ENCODE measurements at regions not wholly inside any gene's neighbourhood (a gene's known extent, or its start where the extent isn't known, plus 50 kb on each side); places are given as distances from the start of the nearest gene placed in this dataset.

GRCh38 chr5:114097570-114097969 lies 264.3 kb upstream of the KCNN2 start:
- no peaks in the 10 kb centered on the region for H3K36me3 ChIP-seq
- peaks cover 5 to 7% of the 10 kb centered on the region in 2 donors for H3K9me3 ChIP-seq
- intact Hi-C loops (cut with DNase I; ENCODE audit: low total_unique reads), result no loop called here
- no peak for TF ChIP-seq CTCF (IDR thresholded peaks at IDR 0.05)
- TF ChIP-seq POLR2A (IDR thresholded peaks at IDR 0.05), result no peak
- TF ChIP-seq POLR2AphosphoS5 (IDR thresholded peaks at IDR 0.05), result no peak
- no peak overlapping the region for H3K4me3 ChIP-seq
- no peak for DNase-seq (ENCODE audit: low spot score in 2 of 2)
- H3K27ac ChIP-seq, result no peak overlapping the region
- no peaks in the 10 kb centered on the region for H3K27me3 ChIP-seq
- no peaks in the 10 kb centered on the region for H3K4me1 ChIP-seq

GRCh38 chr5:114099161-114099560 lies 262.7 kb upstream of the KCNN2 start:
- no peak for TF ChIP-seq POLR2A (IDR thresholded peaks at IDR 0.05)
- TF ChIP-seq POLR2AphosphoS5 (IDR thresholded peaks at IDR 0.05), result no peak
- no peak for TF ChIP-seq CTCF (IDR thresholded peaks at IDR 0.05)
- Histone ChIP-seq H3K36me3 (no peaks in the 10 kb centered on the region), H3K4me1 (no peaks in the 10 kb centered on the region), H3K27ac (no peak overlapping the region), H3K9me3 (no peaks in the 10 kb centered on the region), H3K4me3 (no peak overlapping the region), H3K27me3 (no peaks in the 10 kb centered on the region)
- intact Hi-C loops (cut with DNase I; ENCODE audit: low total_unique reads), result no loop called here
- DNase-seq (ENCODE audit: low spot score in 2 of 2), result no peak

DNA sequence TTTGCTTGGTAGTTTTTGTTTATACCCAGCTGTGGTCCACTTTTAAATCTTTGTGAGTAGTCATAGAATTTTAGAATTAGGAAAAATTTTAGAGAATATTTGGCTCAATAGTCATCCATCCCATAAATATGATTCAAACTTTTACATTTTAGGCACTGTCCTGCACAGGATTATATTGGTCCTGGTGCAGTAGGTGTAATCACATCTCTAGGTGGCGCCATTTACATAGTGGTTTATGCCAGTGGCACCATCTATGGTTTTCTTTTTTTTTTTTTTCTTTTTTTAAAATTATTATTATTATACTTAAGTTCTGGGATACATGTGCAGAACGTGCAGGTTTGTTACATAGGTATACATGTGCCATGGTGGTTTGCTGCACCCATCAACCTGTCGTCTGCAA lies 260.7 kb upstream of the KCNN2 start:
- Histone ChIP-seq H3K4me3 (no peak overlapping the region), H3K27ac (no peak overlapping the region), H3K9me3 (no peaks in the 10 kb centered on the region), H3K27me3 (no peaks in the 10 kb centered on the region), H3K4me1 (no peaks in the 10 kb centered on the region), H3K36me3 (no peaks in the 10 kb centered on the region)
- intact Hi-C loops (cut with DNase I; ENCODE audit: low total_unique reads), result no loop called here
- DNase-seq (ENCODE audit: low spot score in 2 of 2), result no peak
- TF ChIP-seq POLR2A (IDR thresholded peaks at IDR 0.05) (no peak), CTCF (IDR thresholded peaks at IDR 0.05) (no peak), POLR2AphosphoS5 (IDR thresholded peaks at IDR 0.05) (no peak)

DNA sequence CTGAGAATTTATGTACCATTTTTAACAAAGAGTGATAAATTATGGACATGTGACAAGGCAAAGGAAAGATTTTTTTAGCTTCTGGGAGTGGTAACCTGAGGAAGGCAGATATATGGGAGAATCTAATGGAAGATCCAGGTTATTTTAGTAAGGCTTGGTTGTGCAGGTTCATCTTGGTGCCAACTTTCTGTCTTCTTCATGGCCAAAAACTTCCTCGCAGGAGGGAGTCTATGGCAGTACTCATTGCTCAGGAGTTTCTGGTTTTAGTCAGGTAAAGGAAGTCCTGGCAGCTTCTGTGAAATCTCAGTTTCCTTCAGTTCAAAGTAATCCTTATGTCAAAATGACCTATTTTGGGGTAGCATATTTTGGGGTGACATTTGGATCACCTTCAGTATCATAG lies 248.3 kb upstream of the KCNN2 start:
- DNase-seq (ENCODE audit: low spot score in 2 of 2), result no peak
- TF ChIP-seq POLR2AphosphoS5 (IDR thresholded peaks at IDR 0.05) (no peak), CTCF (IDR thresholded peaks at IDR 0.05) (no peak), POLR2A (IDR thresholded peaks at IDR 0.05) (no peak)
- Histone ChIP-seq H3K27me3 (no peaks in the 10 kb centered on the region), H3K27ac (no peak overlapping the region), H3K9me3 (no peaks in the 10 kb centered on the region), H3K4me1 (no peaks in the 10 kb centered on the region), H3K36me3 (no peaks in the 10 kb centered on the region), H3K4me3 (no peak overlapping the region)
- intact Hi-C loops (cut with DNase I; ENCODE audit: low total_unique reads), result no loop called here

DNA sequence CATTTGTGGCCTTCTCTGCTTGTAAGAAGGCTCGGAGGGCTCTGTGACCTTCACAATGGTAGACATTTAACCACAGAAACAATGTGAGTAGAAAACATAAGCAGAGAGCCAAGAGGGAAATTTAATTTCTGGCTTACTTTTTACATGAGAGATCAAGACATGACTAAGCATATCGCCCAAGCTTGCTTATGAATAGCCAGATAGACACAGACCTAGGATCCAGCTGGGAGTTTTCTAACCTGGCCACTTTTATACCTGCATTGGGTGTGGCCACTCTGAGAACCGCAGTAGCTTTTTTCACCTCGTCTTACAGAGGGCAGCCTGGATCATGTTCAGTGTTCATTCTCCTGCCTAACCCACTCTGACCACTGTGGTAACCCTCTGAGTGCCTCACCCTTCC lies 244.9 kb upstream of the KCNN2 start:
- no peak overlapping the region for H3K27ac ChIP-seq
- no peaks in the 10 kb centered on the region for H3K27me3 ChIP-seq
- no peak for DNase-seq (ENCODE audit: low spot score in 2 of 2)
- no peak for TF ChIP-seq POLR2AphosphoS5 (IDR thresholded peaks at IDR 0.05)
- TF ChIP-seq CTCF (IDR thresholded peaks at IDR 0.05), result no peak
- no peaks in the 10 kb centered on the region for H3K9me3 ChIP-seq
- intact Hi-C loops (cut with DNase I; ENCODE audit: low total_unique reads), result no loop called here
- no peaks in the 10 kb centered on the region for H3K4me1 ChIP-seq
- no peaks in the 10 kb centered on the region for H3K36me3 ChIP-seq
- no peak overlapping the region for H3K4me3 ChIP-seq

Measured in breast epithelium (tissue), 4 donors.